IPS-NIHi7 (cell line): ENCODE measurements at regions not wholly inside any gene's neighbourhood (a gene's known extent, or its start where the extent isn't known, plus 50 kb on each side); places are given as distances from the start of the nearest gene placed in this dataset.

Experiments used
- DNase-seq: peaks from one replicate; pipeline ENCODE4 v3.0.0; 2012; ENCODE audit warnings: mixed read lengths; ENCODE audit errors: extremely low spot score

DNA sequence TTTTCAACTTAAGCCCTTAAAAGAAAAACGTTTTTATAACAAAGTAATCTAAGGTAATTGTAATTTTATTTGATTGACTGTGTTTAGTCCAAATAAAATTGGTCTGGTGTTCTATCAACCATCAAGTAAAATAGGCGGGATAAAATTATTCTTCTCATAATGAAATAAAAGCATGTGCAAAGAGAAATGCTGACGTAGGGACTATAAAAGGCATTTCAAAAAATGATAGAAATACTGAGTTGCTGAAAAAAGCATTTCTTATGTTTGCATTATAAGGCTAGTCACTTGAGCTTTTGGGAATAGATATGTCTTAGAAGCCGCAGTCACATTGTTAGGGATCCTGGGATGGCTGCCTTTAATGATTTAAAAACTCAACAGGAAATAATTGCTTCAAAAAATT lies 608.0 kb upstream of the JAG1 start:
- DNase-seq: no peak

DNA sequence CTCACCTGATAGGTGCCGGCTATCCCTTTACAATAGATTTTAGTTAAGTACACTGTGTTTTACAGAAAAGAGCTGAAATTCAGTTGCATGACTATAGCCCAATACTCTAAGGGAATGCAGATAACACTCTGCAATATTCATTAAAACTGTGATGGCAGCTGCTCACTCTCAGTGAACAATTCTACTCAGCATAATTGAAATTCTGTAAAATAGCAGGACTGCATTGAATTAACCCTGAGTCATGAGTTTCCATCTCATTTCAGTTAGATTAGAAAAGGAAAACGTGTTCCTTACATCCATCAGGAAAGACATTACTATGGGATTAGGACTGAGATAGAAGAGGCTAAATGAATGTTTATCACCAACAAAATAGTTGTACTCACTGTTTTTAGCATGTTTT lies 613.3 kb upstream of the JAG1 start:
- no peak for DNase-seq

DNA sequence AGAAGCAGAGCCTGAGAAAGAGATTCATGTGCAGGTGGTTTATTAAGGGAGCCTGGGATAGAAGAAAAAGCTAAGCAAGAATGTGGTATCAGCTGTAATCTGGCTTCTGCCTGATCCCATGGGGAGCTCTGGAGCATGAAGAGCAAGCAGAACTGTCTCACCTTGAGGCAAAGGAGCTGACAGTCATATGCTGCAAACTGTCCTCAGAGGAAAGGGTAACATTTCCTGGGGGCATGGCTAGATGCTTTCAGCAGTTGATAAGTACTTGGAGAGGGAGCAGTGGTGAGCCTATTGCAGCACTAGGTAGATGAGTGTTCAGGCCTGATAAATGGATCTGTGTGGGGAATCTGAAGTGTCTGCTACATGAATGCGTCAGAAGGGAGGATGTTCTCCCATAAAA lies 621.5 kb upstream of the BTBD3 start:
- no peak for DNase-seq

DNA sequence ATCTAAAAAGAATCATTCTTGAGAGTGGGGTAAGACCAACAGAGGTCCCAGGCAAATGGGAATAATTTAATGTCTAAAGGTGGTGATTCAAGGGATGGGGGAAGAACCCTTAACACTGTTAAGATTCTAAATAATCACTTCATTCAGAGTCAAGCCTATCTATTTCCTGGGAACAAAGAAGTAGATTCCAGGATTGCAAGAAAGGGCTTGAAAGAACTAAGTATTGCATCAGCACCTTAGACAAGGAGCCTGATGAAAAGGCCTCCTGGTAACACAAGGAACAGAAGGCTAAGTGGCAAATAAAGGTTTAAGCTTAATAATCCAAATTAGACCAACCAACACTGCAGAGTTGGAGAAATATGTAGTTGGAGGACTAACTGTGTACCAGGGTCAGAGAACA lies 620.7 kb upstream of the BTBD3 start:
- DNase-seq: no peak

DNA sequence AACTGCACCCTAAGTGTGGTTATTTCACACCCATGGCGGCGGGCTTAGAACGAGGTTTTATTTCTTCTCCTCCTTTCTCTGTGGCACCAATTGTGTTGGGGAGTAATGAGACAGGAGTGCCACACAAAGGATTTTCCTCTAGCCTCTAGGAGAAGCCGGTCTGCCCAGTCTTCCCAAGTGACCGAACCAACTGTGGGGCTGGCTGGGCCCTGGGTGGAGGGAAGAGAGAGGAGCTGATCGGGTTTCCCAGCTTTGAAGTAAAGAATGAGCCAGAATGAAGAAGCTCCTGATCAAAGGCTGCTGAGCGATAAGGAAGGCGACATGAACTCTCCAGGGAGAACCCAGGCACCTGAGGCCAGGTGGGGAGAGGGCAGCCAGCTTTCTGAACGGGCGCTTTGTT lies 616.0 kb upstream of the BTBD3 start:
- no peak for DNase-seq

DNA sequence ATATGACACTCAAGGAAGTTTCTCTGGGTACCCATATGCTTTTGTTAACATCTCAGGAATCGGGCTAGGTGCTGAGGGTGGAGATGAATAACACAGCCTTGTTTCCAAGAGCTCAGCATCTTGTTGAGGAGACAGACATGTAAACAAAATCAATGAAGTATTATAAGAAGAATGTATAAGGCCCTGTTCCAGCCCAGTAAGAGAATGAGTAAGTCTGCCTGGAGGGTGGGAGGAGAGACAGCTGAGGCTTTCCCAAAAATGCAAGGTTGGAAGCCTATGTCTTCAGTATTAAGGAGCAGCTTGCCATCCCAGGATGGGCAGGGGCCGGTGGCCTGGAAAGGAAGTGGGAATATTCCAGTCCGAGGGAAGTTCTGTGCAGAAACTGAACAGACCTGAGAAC lies 615.3 kb upstream of the BTBD3 start:
- no peak for DNase-seq

DNA sequence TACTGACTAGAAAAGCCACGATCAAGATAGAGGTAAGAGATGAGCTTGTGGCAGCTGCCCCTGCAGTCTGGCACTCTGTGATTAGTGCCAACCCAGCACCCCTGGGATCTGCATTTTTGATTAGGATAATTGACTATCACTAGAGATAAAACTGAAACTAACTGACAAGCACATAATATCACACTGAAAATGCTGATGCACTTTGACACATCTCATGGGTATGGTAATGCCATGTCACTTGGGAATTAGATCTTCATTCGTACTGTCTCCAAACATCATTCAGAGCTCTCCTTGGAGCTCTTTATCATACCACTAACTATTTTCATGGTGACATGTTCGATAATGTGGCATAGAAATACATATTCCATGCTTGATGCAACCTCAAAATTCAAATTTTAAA lies 612.9 kb upstream of the BTBD3 start:
- no peak for DNase-seq

DNA sequence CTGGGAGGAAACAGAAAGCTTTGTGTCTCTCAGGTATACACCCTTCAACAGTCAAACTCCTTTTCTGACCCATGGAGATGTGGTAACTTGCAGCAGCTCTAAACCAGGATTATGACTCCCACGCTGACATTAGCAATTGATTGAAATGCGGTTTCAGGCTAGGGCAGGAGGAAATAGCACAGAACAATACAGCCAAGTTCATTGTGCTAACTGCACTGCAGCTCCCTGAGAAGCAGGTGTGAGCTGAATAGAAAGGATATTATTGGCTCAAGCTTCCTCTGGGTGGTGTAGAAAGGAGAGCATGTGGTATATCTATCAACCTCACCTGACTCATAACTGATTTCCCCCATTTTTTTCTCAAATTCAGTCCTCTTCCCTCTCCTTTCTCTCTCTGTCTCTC lies 612.3 kb upstream of the BTBD3 start:
- peak; percentile 26 for DNase-seq

DNA sequence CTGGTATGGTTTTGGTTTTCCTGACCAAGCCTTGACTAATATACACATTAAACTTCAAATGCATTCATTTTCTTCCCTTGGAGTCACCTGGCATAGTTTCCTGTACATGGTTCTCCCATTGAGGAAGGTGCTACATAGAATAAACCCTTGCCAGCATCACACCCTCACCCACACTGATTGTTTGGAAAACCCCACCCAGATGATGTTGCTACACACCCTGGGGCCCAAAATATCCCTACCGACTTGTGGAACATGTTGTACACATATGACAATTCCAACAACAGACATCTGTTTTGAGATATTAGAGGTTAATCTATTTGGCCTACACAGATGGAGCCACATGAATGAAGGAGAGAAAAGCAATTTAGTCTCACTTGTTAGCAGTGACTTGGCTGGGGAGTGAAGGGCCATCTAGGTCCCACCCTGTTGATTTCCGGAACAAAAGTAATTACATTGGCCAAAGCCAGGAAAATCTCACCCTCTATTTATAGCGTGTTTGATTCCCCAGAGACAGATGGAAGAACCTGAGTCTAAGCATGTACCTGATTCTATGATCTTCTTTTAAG lies 606.0 kb upstream of the BTBD3 start:
- no peak for DNase-seq

DNA sequence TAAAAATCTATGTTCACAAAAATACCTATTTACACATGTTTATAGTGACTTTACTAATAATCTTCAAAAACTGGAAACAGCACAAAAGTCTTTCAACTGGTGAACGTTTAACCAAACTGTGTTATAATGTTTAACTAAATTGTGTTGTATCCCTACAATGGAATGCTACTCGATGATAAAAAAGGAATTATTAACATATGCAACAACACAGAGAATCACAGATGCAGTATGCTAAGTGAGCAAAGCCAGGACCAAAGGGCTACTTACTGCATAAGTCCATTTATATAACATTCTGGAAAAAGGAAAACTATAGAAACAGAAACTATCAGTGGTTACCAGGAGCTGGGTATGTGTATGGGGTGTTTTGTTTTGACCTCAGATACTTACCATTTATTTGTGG lies 602.2 kb upstream of the BTBD3 start:
- no peak for DNase-seq

DNA sequence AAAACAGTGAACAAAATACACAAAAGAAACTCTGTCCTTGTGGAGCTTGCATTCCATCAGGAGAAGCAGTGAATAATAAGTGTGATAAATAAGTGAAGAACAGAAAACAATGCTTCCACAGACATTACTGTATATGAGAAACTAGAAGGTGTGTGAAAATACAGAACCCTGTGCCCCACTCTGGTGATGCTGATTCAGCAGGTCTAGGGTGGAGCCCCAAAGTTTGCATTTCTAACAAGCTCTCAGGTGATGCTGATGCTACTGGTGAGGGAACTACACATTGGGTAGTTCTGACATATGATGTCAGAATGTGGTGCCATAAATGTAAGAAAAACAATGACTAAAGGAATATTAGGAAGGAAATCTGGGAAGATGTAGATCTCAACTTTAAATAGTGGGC lies 601.4 kb upstream of the BTBD3 start:
- DNase-seq: no peak

DNA sequence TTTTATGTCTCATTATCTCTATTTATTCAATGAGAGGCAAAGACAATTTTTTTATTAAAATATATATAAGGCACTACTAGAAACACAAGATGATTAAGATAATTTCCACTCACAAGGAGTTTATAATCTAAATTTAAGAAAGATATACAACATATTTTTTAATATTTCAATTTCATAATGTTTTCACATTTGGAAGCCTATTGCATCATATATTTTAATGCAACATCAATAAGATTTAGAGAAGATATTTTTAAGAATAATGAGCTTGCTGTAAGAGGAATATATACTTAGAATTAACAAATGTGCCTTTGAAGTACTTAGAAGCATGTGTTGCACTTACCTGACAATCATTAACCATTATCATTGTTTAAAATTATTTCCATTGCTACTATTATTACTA lies 597.7 kb upstream of the BTBD3 start:
- DNase-seq: no peak

DNA sequence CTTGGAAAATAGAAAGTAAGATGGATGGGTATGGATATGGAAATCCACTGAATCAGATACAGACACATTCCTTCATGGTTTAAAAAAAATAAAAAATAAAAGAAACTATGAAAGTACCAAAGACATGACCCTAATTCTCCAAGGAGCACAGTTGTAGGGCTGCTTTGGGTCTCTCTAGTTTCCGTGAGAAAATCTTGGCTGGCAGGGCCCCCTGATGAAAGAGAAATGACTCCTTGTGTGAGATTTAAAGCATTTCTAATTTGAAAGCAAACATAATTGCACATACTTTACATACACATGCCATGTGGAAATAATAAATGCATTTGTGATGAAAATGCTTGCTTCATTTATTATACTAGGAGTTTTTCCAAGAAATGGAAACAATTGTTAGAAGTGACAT lies 593.9 kb upstream of the BTBD3 start:
- DNase-seq: no peak

DNA sequence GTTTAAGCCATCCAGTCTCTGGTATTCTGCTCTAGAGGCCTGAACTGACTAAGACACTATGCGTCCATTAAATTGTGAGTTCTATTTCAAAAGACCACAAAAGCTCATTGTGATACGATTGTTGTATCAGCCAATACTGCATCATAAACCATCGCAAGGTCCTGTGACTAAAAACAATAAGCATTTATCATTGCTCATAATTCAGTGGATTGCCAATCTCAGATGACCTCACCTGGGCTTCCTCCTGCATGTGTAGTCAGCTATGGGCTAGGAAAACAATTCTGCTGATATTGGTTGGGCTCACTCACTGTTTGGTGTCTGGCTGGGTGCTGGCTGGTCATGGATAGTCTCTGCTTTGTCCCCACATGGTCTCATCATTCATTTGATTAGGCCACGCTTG lies 592.7 kb upstream of the BTBD3 start:
- no peak for DNase-seq

DNA sequence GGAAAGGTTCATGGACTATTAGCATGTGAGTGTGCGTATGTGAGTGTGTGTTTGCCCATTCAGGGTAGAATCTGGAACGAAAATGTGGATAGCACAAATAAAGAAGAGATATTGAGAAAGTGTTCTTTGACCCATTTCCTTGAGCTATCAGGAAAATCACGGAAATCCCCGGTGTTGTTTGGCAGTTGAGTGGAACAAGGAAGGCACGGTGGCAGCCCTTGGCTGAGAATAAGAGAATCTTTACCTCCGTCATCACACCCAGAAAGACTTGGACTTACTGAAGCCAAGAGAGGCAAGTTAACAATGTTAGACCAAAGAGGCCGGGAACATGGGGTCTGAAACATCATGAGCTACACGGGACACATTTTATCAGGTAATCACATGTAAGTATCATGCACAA lies 588.9 kb upstream of the BTBD3 start:
- no peak for DNase-seq

DNA sequence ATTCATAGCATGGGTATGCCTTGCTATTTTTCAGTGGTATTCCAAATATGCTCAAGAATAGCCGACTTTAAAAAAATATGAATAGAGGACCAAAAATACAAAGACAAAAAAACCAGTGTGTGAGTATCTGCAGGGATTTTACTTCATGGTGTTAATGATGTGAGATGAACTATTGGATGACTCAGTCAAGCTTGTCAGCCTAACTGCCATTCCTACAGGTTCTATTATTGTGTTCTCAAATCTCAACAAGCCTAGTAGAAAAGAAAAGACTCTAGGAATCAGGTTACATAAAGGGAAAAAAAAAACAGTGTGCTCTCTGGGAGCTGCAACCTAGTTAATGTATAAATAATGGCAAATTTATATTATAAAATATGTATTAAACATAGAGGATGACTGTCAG lies 588.4 kb upstream of the BTBD3 start:
- DNase-seq: no peak

DNA sequence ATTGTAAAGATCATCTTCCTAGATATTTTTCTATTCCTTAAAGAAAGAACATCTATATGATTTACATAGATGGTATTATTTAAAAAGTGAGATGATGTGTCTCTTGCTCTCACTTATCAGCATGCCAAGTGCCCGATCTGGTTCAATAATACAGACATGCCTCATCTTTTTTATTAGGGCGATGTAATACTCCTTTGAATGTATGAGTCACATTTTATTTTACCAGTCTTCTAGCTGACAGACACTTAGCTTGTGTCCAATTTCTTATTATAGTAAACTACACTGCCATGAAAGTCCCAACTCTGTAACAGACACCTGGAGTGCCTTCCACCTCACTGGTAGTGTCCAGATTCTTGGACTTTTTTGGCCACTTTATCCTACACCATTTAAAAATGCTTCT lies 586.6 kb upstream of the BTBD3 start:
- no peak for DNase-seq

DNA sequence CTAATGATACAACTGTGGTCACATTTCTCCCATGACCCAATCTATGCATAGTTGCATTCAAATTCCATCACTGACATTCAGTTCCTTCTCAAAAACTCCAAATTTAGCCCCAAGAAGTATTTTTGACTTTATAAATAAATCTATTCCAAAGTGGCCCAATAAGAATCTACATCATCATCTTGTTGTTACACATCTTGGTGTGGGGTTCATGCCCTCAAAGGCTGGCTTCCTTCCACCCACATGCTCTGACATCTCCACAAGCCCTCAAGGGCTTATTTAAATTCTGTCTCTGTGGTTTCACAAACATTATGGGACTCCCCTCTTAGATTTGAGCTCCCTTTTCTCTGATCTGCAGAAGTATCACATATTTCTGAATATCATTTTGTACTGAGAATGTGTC lies 585.3 kb upstream of the BTBD3 start:
- no peak for DNase-seq

DNA sequence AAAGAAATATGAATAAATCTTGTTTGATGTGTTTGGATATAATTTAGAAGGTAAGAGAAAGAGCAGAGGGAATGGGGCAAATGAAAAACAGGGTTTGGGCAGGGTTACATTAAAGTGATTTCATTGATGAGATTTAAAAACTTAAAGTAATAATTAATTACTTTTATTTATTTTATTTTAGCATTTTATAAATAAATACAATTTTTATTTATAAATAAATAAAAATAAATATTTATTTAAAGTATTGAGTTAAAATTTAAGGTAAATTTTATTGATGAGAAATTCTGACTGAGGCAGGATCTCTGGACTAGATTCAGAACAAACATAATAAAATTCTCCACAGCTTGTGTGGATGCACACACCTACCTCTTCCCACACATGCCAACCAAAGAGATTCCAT lies 584.1 kb upstream of the BTBD3 start:
- DNase-seq: no peak

DNA sequence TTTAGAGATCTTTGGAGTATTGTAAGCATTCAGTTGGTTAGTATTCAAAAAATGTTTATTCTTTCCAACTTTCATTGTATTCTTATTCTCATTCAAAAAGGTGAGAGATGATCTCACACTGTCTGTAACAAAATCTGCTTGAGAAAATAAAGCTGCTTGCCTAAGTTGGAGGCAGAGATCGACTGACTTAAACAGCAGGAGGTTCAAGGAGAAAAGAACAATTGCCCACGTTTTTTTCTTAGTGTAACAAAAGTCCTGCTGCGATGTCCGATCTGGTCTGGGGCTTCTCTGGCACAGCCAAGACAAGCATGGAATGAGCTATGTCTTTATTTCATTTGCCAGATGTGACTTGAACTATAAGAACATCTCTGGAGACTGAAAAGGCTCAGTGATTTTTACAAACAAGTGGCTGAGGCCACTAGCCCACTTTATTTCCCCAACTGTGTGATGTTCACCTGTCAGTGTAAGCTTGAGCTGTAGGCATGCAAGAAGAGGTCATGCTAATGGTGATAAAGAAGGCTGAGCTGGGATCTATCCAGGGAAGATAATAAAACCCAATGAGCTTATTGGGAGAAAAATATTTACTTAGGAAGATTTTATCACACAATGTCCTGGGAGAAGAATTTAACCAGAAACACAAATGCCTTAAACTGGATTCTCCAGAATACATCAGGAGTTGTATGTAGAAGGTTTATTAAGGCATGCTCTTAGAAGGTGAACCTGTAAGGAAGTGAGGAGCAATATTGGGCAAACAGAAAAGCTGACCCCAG lies 580.1 kb upstream of the BTBD3 start:
- no peak for DNase-seq

DNA sequence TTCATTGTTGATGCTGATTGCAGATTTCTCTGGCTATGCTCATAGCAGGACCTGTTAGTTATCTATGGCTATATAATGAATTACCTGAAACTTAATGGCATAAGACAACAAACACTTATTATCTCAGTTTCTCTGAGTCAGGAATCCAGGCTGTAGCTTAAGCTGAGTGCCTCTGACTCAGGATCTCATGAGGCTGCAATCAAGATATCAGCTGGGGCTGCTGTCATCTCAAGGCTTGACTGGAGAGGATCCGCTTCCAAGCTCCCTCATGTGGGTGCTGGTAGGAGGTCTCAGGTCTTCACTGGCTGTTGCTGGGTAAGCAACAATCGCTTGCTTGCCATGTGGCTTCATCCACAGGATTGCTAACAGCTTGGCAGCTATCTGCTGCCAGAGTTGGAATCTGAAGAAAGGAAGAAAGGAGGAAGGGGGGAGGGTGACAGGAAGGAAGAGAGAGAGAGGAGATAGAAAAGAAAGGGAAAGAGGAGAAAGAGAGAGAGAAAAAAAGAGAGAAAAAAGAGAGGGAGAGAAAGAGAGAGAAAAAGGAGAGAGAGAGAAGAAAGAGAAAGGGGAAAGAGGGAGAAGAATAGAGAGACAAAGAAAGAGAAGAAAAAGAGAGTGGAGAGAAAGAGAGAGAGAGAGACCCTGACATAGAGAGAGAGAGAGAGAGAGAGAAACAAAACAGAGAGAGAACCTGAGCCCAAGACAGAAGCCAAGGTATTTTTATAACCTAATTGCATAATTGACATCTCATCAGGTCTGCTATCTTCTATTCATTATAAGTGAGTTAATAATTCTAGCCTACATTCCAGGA lies 579.0 kb upstream of the BTBD3 start:
- no peak for DNase-seq

DNA sequence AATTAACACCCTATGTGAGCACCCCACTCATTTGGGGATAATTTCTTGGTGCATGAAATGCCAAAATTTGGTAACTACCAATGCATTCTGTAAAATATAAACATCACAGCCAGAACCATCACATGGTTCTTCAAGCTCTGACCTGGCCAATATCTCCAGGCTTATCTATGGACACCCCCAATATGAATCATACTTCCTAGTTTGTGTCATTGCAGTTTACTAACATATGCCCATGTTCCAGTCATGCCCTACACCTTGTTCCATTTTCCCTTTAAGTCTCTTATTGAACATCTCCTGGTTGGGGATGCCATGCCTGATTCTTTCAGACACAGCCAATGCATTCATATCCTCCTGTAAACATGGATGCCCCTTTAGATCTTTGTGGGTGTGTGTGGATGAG lies 572.8 kb upstream of the BTBD3 start:
- DNase-seq: no peak

DNA sequence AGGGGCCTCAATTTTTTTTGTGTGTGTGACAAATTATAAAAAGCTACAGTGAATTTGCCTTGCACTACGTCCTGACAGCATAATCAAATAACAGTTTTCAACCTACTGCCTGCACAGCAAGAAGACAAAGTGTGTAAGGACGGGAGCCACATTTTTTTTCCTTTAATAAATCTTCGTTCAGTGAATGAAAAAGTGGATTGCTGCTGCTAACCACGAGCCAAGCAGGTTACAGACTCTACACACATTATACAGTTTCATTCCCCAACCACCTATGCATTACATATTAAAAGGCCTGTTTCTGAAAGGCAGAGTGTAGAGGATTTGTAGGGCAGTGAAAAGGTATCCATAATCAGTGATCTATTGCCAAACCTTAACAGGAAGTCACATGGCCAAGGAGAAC lies 570.0 kb upstream of the BTBD3 start:
- DNase-seq: no peak
